Suppressor macrophage treated with lipopolysaccharide for 4 hours (primary cell): ENCODE measurements at regions not wholly inside any gene's neighbourhood (a gene's known extent, or its start where the extent isn't known, plus 50 kb on each side); places are given as distances from the start of the nearest gene placed in this dataset.
"Not testable (repeated sequence)": the region's sequence is repeated elsewhere in the genome, so short reads cannot be mapped to it uniquely, and the experiment has no call there.

ENCODE experiments used
- DNase-seq: peaks from one replicate; pipeline ENCODE4 v3.0.0-alpha.2; 2020

DNA sequence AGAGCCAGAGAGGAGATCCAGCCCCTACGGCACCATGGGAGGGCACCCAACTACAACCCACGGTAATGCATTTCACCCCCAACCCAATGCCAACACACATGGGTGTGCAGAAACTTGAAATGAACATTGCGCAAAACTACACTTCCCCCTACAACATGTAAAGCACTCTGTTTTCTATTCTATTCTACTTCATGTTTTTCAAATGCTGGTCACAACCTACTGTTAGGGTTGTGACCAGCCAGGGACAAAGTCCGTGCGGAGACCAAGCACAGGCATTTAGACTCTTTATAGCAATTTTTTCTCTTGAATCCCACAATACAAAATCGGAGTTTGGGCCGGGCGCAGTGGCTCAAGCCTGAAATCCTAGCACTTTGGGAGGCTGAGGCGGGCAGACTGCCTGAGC is 90.6 kb downstream of the MRPL14 start:
- peak; percentile 83 for DNase-seq

GRCh38 chr6:44036196-44036595 is 91.1 kb downstream of the MRPL14 start:
- DNase-seq: no peak

GRCh38 chr6:44035621-44036020 is 91.6 kb downstream of the MRPL14 start:
- peak; percentile 90 for DNase-seq

DNA sequence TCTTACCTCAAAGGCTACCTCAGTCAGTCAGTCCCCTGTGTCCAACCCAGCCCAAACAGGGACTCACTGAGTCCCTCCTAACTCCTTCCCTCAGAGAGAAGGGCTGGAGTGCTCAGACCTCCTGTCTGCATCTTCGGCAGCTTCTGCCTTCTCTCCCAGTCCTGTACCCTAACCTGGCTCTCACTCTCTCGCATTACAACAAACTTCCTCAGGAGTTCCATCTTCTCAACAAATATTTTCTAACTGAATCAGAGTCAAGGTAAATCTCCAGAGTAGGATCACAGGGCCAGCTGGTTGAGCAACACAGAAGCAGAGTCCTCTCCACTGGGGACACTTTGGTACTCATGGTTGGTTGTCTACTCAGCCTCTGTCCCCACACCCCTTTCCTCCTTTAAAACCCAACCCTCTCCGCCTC is 92.3 kb downstream of the MRPL14 start:
- peak; percentile 32 for DNase-seq

- DNase-seq: peak; percentile 60
These were observed 92.8 kb downstream of the MRPL14 start for GRCh38 chr6:44034391-44034861.

DNA sequence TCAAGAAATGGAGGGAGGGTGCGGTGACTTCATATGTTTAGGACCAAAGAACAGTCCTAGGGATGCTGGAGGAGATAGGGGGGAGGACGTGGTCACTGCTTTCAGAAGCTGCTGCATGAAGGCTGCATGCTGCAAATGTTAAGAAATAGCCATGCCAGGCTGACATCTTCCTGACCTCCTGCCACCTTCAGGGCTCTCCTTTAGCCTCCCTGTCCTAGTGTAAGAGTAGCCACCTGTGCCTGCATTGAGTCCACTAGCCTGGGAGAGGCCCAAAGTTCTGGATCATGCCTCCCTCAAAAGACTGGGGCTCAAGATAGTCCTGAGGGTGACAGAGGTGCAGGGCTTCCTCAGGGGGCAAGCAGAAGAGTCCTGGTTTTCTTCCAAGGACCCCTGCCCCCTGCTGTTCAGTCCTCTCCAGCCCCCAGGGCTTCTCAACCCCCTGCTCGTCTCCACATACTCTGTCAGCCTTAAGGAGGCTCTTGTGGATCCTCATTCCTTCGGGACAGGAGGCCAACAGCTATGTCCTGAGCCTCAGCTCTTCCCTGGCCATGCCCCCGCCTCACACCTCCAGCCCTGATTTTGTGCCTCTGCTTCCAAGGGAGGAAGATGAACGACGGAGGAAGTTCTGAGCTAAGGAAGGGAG is 96.3 kb downstream of the MRPL14 start:
- no peak for DNase-seq

GRCh38 chr6:44029444-44030185 is 97.6 kb downstream of the MRPL14 start:
- DNase-seq: no peak

DNA sequence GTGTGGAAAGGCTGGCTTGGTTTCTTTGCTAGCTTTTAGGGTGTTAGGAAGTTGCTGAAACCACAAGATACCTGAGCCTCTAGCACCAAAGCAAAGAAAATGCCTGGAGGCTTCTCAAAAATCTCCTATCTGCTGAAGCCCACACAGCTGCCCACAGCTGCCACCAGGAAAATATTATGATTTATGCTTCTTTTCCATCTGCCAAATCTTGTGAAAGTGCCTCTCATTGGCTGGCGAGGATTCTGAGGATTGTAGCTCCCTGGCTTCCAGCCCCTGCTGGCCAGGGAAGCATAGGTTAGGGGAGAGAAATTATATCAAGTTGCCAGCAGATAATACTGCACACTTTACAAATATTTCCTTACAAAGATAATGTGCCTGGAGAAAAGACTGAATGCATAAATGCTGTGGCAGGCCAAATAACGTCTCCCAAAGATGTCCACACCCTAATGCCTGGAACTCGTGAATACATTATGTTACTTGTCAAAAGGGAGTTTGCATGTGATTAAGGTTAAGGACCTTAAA is 98.4 kb downstream of the MRPL14 start:
- DNase-seq: no peak

DNA sequence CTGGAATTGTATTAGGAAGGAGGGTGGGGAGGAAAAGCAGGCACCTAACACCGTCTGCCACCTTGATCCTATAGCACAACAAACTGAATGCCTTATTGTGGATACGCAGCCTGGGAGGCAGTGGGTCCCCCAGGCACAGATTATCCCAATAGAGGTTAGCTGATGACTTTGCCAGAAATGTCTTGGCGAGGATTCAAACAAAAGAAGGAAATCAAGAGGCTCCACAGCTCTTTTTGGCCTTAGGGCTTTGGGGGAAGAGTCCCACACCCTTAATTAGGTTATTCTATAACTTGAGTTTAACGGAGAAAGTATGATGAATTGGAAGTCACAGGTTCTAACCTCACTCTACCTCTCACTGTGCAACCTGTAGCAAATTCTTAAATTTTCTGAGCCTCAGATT is 102.0 kb downstream of the MRPL14 start:
- DNase-seq: no peak

DNA sequence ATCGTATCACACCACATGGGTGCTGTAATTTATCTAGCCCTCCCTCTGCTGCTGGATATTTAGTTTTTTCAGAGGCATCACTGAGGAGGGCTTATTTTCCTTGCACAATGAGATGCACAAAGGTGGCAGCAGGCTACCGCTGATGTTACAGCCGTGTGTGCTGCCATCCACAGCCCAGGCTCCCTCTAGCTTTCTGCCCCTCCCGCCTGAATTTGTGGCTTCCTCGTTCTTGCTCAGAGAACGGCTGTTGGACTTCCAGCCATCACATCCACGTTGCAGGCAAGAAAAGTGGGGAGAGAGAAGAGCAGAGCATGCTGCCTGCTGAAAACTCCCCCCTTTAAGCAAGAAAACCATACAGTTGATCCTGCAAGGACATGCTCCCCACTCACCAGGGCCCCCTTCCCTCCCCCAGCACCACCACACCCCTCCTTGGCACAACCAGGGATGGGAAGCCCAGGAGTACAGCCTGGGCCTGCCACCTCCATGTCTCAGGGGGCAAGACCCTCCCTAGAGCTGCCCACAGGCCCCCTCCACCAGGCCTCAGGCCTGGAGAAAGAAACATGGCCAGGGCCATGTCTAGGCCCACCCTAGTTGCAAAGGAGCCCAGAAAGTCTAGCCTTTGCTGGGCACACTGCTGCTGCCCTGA is 102.6 kb downstream of the MRPL14 start:
- DNase-seq: no peak

DNA sequence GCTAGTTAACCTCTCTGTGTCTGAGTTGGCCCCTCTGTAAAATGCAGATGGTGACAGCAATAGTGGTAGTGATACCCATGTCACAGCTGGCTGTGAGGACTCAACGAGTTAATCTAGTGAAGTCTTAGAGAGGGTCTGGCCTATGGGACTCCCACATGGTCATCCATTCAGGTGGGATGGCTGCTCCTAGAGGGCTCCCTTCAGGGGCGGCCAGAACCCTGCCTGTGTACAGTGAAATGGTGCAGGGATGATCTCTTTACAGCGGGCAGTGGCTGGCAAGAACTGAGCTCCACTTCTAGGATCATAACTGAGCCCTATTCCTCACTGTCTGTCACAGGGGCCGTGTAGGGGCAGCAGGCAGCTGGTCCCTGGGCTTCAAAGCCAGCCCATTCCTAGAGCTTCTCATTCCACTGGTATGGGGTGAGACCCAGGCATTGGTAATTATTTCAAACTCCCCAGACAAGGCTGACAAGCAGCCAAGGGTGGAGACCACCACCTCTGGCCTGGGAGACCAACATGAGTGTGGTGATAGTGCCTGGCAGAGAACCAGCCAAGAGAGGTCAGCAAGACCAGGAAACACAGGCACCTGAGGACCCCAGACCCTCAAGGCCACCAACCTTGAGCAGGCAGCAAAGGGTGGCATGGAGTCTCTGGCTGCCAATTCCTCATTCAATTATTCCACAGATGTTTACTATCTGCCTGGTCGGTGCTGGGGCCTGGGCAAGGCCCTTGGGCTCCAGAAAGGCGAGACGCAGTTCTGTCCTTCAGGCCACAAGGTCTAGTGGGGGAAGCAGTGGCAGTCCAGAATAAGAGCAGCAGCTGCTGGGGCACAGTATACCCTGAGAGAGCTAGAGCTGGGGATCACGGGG is 103.4 kb downstream of the MRPL14 start:
- DNase-seq: no peak

DNA sequence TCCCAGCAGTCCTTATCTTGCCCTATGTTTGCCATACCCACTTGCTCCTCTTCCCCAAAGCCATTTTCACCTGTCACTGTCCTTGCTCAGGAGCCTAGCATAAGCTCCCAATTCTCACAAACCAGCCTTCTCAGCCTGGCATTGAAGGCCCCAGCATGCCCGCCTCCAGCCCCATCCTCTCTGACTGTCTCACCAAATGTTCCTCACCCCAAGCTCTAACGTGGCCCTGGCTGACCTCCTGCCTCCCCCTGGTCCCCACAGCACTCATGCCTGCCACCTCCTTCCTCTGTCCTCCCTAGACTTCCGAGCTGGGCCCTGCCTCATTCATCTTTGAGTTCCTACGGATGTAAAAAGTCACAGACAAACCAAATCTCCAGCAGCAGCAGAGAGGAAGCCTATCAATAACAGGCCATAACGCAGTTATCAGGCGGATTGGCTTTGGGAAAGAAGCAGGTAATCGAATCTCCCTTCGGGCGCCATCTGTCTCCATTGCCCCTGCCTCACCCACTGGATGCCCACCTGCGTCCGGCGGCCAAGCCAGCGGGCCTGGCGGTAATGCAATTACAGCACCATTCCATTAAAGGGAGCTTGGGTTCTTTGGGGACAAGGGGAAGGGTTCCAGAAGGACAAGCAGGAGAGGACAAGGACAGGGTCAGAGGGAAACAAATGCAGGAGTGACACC is 104.4 kb downstream of the MRPL14 start:
- no peak for DNase-seq

DNA sequence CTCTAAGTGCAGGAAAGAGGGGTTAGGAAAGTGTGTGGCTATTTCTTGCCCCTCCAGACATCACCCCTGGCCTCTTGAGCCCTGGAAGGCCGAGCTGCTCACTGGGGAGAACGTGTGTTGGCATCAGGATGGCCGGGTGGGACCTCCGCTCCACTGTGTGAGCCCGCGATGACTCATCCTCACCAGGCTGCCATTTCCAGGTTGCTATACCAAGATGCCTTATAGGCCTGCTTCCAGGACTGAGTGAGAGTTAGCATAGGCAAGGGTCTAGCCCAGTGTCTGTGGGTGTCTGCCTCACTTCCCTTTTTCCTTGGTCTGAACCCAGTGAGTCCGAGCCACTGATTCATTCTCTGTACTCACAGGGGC is 105.0 kb downstream of the MRPL14 start:
- peak; percentile 82 for DNase-seq

- no peak for DNase-seq
These were observed 105.5 kb downstream of the MRPL14 start for GRCh38 chr6:44021589-44022295.

DNA sequence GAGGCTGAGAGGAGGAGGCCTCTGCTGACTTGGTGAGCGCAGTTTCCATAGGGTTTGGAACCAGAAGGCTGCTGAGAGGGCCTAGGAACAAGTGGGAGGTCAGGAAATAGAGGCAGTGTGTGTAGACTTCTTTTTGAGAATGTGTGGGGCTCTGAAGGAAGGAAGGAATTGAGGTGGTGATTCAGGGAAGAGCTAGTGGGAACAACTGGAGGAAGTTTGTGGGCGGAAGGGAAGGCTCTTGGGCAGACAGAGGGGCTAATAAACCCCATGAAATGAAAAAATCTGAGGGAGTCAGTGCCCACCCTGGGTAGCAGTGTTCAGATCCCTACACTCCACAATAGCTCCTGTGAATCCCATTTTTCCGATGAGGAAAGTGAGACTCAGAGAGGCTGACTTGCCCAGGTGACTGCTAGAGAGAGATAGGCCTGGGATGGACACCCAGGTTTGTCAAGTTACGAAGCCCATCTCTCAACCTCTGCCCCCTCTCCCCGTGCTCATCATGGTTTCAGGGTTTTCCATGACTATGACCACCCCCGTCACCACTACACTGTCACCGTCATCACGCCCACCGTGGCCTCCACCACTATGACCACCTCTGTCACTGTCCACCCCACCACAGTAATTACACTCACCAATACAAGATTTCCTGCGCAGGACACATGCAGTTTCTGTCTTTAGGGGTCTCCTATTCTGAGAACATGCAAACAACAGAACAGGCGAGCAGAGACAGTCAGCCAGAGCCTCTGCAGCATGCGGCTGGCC is 106.4 kb downstream of the MRPL14 start:
- no peak for DNase-seq

DNA sequence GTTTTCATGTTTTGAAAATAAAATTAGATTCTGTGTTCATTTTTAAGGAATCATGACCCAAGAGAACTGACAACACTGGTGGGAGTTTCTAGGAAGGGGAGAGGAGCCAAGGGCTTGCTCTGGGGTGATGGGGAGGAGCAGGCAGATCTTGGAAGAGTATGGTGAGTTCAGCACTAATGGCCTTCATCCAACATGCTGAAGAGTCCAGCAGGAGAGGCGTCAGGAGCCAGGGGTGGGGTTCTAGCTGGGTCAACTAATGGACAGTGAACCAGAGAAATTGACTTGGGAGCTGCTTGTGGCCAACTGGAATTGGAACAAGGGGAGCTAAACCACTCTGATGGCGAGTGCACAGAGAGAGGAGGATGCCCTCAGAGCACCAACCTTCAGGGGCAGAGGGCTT is 107.1 kb downstream of the MRPL14 start:
- no peak for DNase-seq

GRCh38 chr6:44017307-44017706 is 109.9 kb downstream of the MRPL14 start:
- not testable (repeated sequence) for DNase-seq

DNA sequence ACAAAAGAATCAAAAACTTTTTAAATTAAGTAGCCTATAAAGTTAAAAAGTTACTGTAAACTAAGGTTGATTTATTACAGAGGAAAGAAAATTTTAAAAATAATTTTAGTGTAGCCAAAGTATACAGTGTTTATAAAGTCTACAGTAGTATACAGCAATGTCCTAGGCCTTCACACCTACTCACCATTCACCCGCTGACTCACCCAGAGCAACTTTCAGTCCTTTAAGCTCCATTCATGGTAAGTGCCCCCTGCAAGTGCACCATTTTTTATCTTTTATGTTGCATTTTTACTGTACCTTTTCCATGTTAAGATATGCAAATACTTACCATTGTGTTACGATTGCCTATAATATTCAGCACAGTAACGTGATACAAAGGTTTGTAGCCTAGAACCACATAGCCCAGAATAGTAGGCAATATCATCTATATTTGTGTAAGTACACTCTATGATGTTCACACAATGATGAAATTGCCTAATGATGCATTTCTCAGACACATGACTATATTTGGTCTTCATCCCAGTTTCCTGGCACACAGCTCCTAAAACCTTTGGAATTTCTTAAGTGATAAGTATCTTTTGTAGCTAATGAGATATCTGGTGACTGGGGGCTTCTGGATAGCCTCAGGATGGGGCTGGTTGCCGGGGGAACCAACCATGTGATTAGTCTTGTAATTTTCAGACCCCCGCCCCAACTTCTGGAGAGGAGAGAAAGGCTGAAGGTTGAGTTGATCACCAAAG is 111.0 kb downstream of the MRPL14 start:
- DNase-seq: no peak

DNA sequence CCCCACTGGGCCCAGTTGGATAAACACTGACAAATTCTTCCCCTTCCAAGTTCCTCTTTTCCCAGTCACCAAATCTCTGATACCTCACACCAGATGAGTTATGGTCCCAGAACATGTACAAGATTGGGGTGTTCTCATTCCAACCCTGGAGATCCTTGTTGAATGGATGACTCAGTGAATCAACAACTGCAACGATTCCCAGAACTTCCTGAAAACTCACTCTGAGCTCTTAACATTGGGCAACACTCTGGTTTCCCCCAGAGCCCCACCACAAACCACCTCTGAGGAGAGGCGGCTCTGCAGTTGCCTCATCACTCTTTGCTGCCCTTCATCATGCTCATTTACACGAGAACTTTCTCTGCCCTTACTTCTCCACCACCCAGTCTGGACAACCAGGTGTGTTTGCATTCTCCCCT is 115.2 kb downstream of the MRPL14 start:
- DNase-seq: peak; percentile 92

DNA sequence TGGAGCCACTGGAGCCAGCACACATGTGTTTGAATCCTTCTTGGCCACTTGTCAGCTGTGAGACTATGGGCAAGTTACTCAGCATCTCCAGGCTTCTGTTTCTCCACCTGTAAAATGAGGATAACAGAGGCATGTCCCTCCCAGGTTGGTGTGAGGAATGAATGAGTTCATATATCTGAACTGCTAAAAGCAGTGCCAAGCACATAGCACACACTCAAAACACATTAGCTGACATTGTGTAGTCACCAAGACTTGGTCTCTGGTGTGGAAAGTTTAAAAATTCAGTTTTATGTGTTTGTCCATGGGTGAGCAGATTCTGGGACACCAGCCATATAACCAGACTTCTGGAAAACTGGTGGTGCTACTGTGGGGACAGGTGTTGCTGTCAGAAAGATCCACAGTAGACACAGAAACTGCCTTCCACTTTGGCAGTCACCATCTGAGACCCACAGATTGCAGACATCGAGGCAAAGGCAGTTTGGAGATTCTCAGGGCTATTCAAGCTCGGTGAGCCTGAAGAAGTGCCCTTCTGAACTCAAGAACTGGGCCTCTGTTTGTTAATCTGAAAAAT is 115.8 kb downstream of the MRPL14 start:
- no peak for DNase-seq
